OCI-LY7 (cell line): ENCODE measurements at regions not wholly inside any gene's neighbourhood (a gene's known extent, or its start where the extent isn't known, plus 50 kb on each side); places are given as distances from the start of the nearest gene placed in this dataset.
A peak's percentile ranks its signal among the peaks of the same experiment; 100 is the strongest.

Experiments used
- BruUV-seq: library from RNA; stranded (reverse); fragments of 400-500 nt; replicated peaks from 2 replicates; lab custom pipeline; 2021; lab: Mats Ljungman, UMichigan
- CTCF ChIA-PET: fragments of 300-600 bp; sonication (Branson Sonifier 250); formaldehyde crosslinking; loops from one replicate; lab custom pipeline; 2022; ENCODE audit warnings: antibody characterized with exemption; ENCODE audit not compliant: unreplicated experiment; lab: Charles Lee
- POLR2A ChIA-PET: fragments of 300-600 bp; sonication (Branson Sonifier 250); formaldehyde crosslinking; loops from one replicate; lab custom pipeline; 2022; ENCODE audit warnings: antibody characterized with exemption; lab: Charles Lee
- DNase-seq: peaks from one replicate; pipeline ENCODE4 v3.0.0-alpha.2; 2015; ENCODE audit warnings: low spot score
- H2AFZ ChIP-seq: fragments of 200-600 bp; sonication (generic), shearing (Covaris generic); 2 replicates; pipeline ENCODE4 v1.6.1; 2014; ENCODE audit warnings: mild to moderate bottlenecking, antibody characterized with exemption, low read length, moderate library complexity
- H3K27ac ChIP-seq: fragments of 200-600 bp; sonication (generic); 2 replicates; pipeline ENCODE4 v1.5.1; 2014; ENCODE audit warnings: mixed run types, low read depth, mild to moderate bottlenecking, moderate library complexity, low read length, inconsistent platforms; ENCODE audit not compliant: poor library complexity, severe bottlenecking
- H3K36me3 ChIP-seq: fragments of 200-600 bp; sonication (generic); 2 replicates; pipeline ENCODE4 v1.6.1; 2014; ENCODE audit warnings: mild to moderate bottlenecking, antibody characterized with exemption, low read length, moderate library complexity, mixed read lengths; ENCODE audit not compliant: insufficient read depth
- H3K4me1 ChIP-seq: fragments of 200-600 bp; sonication (generic); 2 replicates; pipeline ENCODE4 v1.5.1; 2014; ENCODE audit warnings: mild to moderate bottlenecking, low read length; ENCODE audit not compliant: insufficient read depth, poor library complexity, severe bottlenecking
- H3K4me2 ChIP-seq: fragments of 200-600 bp; sonication (generic); 2 replicates; pipeline ENCODE4 v1.6.1; 2014; ENCODE audit warnings: mild to moderate bottlenecking, low read length
- H3K4me3 ChIP-seq: fragments of 200-600 bp; sonication (generic); 2 replicates; pipeline ENCODE4 v1.5.1; 2014; ENCODE audit warnings: mild to moderate bottlenecking, low read depth, low read length; ENCODE audit not compliant: poor library complexity, severe bottlenecking
- H3K79me2 ChIP-seq: fragments of 200-600 bp; sonication (generic); 2 replicates; pipeline ENCODE4 v1.6.1; 2016; ENCODE audit warnings: low read depth, mild to moderate bottlenecking, low read length, moderate library complexity, mixed read lengths; ENCODE audit not compliant: insufficient read depth
- H3K9me2 ChIP-seq: fragments of 200-600 bp; sonication (generic); 2 replicates; pipeline ENCODE4 v1.6.1; 2016; ENCODE audit warnings: mild to moderate bottlenecking, low read length, mixed read lengths; ENCODE audit not compliant: insufficient read depth
- H3K9me3 ChIP-seq: fragments of 200-600 bp; sonication (generic); 2 replicates; pipeline ENCODE4 v1.6.1; 2014; ENCODE audit warnings: mild to moderate bottlenecking, mixed run types, low read length, mixed read lengths
- H4K20me1 ChIP-seq: fragments of 200-600 bp; sonication (generic); 2 replicates; pipeline ENCODE4 v1.6.1; 2014; ENCODE audit warnings: mild to moderate bottlenecking, antibody characterized with exemption, low read length, moderate library complexity, mixed read lengths; ENCODE audit not compliant: insufficient read depth
- CTCF ChIP-seq: fragments of 200-600 bp; sonication (generic); conservative IDR thresholded peaks from 2 replicates; pipeline ENCODE4 v1.5.1; 2014; ENCODE audit warnings: mild to moderate bottlenecking, antibody characterized with exemption, low read length, moderate library complexity, mixed read lengths
- EZH2phosphoT487 ChIP-seq: fragments of 200-600 bp; sonication (generic); IDR thresholded peaks from 2 replicates; pipeline ENCODE4 v1.6.1; 2018; ENCODE audit warnings: low read depth, borderline replicate concordance, mild to moderate bottlenecking, mixed run types, antibody characterized with exemption, low read length, moderate library complexity, mixed read lengths
- intact Hi-C: fragments of 100-400 bp; cut with micrococcal nuclease; formaldehyde crosslinking; loops from one replicate; pipeline ENCODE4 v1.10.0; 2022; ENCODE audit not compliant: unreplicated experiment

- no peak overlapping the region for H3K4me2 ChIP-seq
- BruUV-seq, result no TSS peak
- ChIA-PET POLR2A (interaction anchor here (0.6 to 0.8 kb wide), 3 partner anchors 93 to 1104 kb away, joined by 3 to 5 read pairs (median 3); no protein-coding TSS in a partner anchor), CTCF (no interaction called here)
- H3K27ac ChIP-seq, result no peak overlapping the region
- no peak for TF ChIP-seq CTCF
- no peak for TF ChIP-seq EZH2phosphoT487
- H3K36me3 ChIP-seq, result no peaks in the 10 kb centered on the region
- H3K4me1 ChIP-seq, result peaks cover 14% of the 10 kb centered on the region
- H3K4me3 ChIP-seq, result no peak overlapping the region
- no peaks in the 10 kb centered on the region for H3K9me3 ChIP-seq
- intact Hi-C loops, result no loop called here
- H4K20me1 ChIP-seq, result no peaks in the 10 kb centered on the region
- DNase-seq, result no peak
- H3K9me2 ChIP-seq, result no peaks in the 10 kb centered on the region
- no peaks in the 10 kb centered on the region for H3K79me2 ChIP-seq
- H2AFZ ChIP-seq, result peak overlapping the region; percentile 77; the same call in 1 of the 2 replicates
These were observed 58.7 kb upstream of the TGFBR2 start for GRCh38 chr3:30547716-30548115.

- Histone ChIP-seq H3K9me2 (no peaks in the 10 kb centered on the region), H3K36me3 (no peaks in the 10 kb centered on the region), H3K79me2 (no peaks in the 10 kb centered on the region), H3K9me3 (no peaks in the 10 kb centered on the region), H4K20me1 (no peaks in the 10 kb centered on the region), H3K4me3 (no peak overlapping the region), H3K4me2 (no peak overlapping the region), H2AFZ (peak overlapping the region; percentile 77; the same call in 1 of the 2 replicates), H3K4me1 (peaks cover 14% of the 10 kb centered on the region), H3K27ac (no peak overlapping the region)
- CTCF ChIA-PET, result interaction anchor here (0.6 kb wide), 1 partner anchor 193 kb away, joined by 3 read pairs; no protein-coding TSS in a partner anchor
- BruUV-seq, result no TSS peak
- DNase-seq, result peak; percentile 64
- intact Hi-C loops, result no loop called here
- POLR2A ChIA-PET, result interaction anchor here (0.7 to 1.0 kb wide), 4 partner anchors 16 to 378 kb away, joined by 3 to 7 read pairs (median 3); no protein-coding TSS in a partner anchor
- TF ChIP-seq CTCF, result no peak
- TF ChIP-seq EZH2phosphoT487, result no peak
These were observed 57.8 kb upstream of the TGFBR2 start for GRCh38 chr3:30548600-30548999.

- Histone ChIP-seq H3K36me3 (no peaks in the 10 kb centered on the region), H3K27ac (no peak overlapping the region), H3K9me2 (no peaks in the 10 kb centered on the region), H3K9me3 (no peaks in the 10 kb centered on the region), H3K4me1 (peaks cover 14% of the 10 kb centered on the region), H3K4me2 (no peak overlapping the region), H4K20me1 (no peaks in the 10 kb centered on the region), H2AFZ (no peak overlapping the region), H3K79me2 (no peaks in the 10 kb centered on the region), H3K4me3 (no peak overlapping the region)
- CTCF ChIA-PET, result no interaction called here
- no peak for DNase-seq
- BruUV-seq, result no TSS peak
- intact Hi-C loops, result no loop called here
- POLR2A ChIA-PET, result interaction anchor here (0.6 to 1.0 kb wide), 2 partner anchors 15 to 463 kb away, joined by 7 to 8 read pairs; no protein-coding TSS in a partner anchor
- TF ChIP-seq CTCF (no peak), EZH2phosphoT487 (no peak)
These were observed 56.8 kb upstream of the TGFBR2 start for GRCh38 chr3:30549600-30549999.
